ENCODE measurements at regions not wholly inside any gene's neighbourhood (a gene's known extent, or its start where the extent isn't known, plus 50 kb on each side); places are given as distances from the start of the nearest gene placed in this dataset.
"Not testable (repeated sequence)": the region's sequence is repeated elsewhere in the genome, so short reads cannot be mapped to it uniquely, and the experiment has no call there.

DNA sequence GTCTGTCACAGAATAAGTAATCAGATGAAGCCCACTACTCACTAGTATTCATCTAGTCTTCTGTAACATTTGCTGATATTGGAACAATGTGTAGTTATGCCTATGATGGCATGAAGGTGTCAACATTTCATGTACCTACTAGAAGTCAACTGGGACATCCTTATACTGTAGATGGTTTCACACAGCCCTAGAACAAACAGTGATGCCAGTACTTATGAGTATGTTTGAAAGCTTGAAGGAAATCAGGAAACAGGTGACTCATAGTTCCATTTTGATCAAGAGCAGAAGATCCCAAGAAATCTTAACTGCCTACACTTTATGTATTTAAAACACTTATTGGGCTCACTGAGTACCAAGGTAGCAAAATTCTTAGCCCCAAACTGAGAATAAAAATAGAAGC is 1519.6 kb downstream of the REEP3 start:
- no peak for DNase-seq (ENCODE audit: low spot score)

DNA sequence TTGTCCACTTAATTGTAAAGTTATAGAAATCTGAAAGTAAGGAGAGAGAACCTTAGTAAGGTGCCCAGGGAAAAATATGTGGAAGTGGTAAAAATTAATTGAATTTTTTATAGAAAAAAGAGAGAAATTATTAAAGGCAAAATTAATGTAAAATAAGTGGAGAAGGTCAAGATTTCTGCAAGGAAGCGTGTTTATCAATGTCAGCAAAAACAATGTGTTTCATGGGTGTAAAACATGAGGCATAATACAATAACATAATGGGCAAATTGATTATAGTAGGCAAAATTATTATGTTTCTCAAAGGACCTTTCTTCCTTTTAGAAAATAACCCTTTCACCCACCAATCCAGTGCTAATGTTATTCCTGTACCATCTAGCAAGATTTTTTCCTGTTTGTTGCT is 1520.1 kb downstream of the REEP3 start:
- no peak for DNase-seq (ENCODE audit: low spot score)

DNA sequence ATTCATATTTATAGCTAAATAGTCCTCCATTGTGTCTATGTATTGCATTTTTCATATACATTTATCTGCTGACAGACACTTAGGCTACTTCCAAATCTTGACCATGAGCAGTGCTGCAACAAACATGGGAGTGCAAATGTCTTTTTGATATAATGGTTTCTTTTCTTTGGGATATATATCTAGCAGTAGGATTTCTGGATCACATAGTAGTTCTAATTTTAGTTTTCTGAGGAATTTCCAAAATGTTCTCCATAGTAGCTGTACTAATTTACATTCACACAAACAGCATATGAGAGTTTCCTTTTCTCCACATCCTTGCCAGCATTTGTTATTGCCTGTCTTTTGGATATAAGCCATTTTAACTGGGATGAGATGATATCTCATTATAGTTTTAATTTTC is 1521.3 kb downstream of the REEP3 start:
- no peak for DNase-seq (ENCODE audit: low spot score)

DNA sequence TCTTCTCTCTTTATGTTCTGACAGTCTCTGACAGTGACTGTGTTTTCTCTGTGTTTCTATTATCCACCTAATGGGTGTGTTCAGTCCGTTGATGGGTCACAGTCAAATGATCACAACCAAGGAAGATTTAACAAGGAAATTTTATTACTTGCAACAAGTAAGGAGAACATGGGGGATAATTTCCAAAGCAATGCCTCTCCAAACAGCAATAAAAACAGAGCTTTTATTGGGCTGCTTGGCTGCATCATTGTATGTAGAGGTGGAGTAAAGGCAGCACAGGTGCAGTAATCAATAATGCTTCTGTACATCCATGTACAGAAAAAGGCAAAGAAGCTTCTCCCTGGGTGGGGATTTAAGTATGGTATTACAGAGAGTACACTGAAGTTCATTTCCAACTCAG is 1525.6 kb downstream of the REEP3 start:
- no peak for DNase-seq (ENCODE audit: low spot score)

DNA sequence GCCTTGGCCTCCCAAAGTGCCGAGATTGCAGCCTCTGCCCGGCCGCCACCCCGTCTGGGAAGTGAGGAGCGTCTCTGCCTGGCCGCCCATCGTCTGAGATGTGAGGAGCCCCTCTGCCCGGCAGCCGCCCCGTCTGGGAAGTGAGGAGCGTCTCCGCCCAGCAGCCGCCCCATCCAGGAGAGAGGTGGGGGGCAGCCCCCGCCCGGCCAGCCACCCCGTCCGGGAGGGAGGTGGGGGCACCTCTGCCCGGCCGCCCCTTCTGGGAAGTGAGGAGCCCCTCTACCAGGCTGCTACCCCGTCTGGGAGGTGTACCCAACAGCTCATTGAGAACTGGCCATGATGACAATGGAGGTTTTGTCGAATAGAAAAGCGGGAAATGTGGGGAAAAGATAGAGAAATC is 1530.9 kb downstream of the REEP3 start:
- DNase-seq (ENCODE audit: low spot score), result not testable (repeated sequence)

DNA sequence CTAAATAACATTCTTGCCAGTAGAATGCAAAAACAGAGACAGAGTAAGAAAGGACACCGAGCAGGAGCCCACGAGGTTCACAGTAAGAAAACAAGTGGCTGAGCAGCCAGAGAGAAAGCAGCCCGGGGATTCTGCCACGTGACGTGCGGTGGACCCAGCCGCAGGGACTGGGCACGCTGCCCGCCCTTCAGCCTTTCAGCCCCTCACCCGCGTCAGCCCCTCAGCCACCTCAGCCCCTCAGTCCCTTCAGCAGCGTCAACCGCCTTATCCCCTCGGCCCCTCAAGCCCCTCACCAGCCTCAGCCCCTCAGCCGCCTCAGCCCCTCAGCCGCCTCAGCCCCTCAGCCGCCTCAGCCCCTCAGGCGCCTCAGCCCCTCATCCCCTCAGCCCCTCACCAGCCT is 1532.2 kb downstream of the REEP3 start:
- DNase-seq (ENCODE audit: low spot score), result not testable (repeated sequence)

DNA sequence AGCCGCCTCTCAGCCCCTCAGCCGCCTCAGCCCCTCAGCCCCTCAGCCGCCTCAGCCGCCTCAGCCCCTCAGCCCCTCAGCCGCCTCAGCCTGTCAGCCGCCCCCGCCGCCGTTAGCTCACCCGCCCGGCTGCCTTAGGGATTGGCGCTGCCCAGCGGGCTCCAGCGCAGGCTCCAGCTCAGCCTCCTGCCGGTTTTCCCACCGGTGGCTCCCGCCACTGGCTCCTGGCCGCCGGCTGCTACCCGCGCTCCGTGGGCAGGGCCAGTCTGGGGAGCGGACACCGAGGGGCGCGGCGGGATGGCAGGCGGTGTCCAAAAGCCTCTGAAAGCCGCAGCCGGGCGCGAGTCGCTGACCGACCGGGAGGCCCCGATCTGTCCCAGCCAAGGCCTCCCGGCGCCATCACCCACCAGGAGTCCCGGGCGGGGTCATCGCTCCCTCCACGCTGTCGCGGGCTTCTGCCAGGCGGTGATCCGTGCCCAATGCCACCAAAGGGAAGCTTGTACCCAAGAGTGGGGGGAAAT is 1532.7 kb downstream of the REEP3 start:
- not testable (repeated sequence) for DNase-seq (ENCODE audit: low spot score)

DNA sequence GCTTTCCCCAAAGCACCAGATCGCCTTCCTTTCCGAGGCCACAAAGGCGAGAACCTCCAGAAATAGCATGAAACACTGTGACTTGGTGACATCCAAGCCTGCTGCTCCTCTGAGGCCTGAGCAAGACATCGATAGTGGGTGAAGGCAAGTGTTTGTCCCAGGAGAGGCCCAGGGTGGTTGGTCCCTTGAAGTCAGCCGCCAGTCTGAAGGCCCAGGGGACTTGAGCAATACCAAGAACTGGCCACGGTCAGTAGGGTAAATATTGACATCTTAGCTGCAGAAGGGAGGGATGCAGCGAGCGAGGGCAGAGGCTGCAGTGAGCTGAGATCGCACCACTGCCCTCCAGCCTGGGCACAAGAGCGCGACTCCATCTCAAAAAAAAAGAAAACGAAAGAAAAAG is 1533.5 kb downstream of the REEP3 start:
- not testable (repeated sequence) for DNase-seq (ENCODE audit: low spot score)

DNA sequence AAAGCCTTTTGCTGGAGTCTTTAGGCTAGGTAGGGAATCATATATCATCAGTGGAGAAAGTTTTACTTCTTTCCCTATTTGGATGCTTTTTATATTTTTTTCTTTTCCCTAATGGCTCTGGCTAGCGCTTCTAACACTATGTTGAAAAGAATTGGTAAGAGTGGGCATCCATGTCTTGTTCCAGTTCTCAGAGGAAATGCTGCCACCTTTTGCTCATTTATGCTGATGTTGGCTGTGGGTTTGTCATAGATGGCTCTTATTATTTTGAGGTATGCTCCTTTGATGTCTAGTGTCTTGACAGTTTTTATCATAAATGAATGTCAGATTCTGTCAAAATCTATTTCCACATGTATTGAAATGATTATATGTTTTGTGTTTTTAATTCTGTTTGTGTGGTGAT is 1544.1 kb downstream of the REEP3 start:
- DNase-seq (ENCODE audit: low spot score), result no peak

DNA sequence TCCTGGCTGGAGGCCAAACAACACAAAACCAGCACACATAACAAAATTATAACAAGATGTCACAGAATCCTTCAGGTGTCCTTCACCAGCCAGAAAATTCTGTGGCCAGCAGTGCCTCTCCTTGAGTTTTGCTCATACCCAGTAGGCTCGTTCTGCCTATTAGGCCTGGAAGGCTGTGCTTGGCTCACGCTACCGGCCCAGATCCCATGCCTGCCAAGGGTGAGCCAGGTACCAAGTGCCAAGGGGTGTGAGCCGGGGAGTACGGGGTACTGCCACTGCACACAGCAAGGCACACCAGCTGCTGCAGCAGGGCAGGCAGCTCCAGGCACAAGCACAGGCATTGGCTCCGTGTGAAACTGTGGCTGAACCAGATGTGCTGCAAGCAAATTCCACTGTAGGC is 1562.0 kb downstream of the REEP3 start:
- DNase-seq (ENCODE audit: low spot score), result no peak

DNA sequence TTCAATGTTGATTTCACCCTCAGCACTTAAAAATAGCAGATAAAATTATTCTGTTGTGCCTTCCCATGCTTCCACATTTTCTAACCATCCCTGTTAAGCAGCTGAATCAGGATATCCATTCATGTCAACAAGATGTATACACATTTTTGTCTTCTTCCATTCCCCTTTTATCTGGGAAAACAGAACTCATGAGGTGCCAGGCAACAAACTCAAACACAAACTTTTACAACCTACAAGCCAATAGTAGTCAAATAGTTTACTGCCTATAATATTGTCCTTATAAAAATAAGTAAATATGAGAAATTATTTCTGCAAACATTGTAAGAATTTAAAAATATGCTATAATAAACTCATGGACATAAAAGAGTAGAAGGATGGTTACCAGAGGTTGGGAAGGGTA is 1569.8 kb downstream of the REEP3 start:
- no peak for DNase-seq (ENCODE audit: low spot score)

DNA sequence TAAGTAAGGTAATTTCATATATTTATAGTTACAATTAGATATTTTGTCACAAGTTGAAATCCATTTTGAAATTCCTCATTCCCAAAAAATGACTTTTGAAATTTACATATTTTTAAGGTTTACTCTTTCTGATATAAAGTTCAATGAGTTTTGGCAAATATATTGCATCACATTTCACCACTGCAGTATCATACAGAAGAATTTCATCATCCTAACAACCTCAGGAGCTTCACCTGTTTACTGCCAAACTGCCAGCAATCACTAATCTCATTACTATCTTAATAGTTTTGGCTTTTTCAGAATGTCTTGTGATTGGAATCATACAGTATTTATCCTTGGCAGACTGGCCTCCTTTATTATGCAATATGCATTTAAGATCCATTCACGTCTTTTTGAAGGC is 1578.9 kb downstream of the REEP3 start:
- no peak for DNase-seq (ENCODE audit: low spot score)

DNA sequence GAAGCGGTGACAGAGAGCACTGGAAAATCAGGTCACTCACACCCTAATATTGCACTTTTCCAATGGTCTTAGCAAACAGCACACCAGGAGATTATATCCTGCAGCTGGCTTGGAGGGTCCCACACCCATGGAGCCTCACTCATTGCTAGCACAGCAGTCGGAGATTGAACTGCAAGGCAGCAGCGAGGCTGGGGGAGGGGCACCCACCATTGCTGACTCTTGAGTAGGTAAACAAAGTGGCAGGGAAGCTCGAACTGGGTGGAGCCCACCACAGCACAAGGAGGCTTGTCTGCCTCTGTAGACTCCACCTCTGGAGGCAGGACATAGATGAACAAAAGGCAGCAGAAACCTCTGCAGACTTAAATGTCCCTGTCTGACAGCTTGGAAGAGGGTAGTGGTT is 1579.7 kb downstream of the REEP3 start:
- not testable (repeated sequence) for DNase-seq (ENCODE audit: low spot score)

DNA sequence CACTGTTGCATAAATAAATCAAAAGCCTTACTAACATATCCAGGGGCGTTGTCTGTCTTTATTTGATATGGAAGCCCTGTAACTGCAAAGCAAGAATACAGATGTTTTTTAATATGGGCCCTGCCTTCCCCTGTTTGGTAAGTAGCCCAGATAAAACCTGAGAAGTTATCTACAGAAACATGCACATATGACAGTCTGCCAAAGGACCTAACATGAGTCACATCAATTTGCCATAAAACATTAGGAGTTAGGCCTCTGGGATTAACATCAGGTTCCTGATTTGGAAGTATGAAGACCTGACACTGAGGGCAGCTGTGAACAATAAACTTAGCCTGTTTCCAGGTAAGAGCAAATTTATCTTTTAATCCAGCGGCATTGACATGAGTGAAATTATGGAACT is 1588.8 kb downstream of the REEP3 start:
- DNase-seq (ENCODE audit: low spot score), result no peak

DNA sequence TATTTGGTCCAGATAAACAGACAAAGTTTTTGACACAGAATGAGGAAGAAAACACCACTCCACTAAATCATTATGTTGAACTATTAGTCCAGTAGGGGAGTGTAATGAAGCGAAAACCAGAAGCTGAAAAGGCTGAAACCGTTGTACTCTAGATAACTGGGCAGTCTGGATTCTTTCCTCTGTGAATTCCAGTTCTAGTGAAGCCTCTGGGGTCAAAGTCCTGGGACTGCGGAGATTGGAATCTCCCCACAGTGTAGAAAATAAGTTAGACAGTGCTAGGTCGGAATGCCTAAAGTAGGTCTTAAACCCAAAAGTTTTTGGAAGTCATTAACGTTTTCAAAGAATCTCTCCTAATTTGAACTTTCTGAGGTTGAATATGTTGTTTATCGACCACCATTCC is 1589.9 kb downstream of the REEP3 start:
- not testable (repeated sequence) for DNase-seq (ENCODE audit: low spot score)

DNA sequence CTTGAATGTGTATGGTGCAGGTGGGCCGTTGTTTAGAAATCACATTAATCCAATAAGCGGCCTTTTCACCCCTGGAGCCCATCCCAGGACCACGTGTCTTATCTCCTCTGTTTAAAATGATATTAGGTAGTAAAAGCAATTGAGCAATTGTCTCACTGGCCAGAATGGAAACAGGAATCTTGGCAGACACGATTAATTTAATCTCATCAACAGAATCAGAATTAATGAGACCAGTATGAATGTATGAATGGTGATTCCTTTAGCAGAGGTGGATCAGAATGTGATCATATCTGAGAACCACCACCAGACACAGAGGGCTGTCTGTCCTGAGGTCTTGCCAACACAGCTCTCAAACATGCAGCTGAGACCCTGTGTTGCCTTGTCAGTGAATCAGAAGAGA is 1591.4 kb downstream of the REEP3 start:
- no peak for DNase-seq (ENCODE audit: low spot score)

DNA sequence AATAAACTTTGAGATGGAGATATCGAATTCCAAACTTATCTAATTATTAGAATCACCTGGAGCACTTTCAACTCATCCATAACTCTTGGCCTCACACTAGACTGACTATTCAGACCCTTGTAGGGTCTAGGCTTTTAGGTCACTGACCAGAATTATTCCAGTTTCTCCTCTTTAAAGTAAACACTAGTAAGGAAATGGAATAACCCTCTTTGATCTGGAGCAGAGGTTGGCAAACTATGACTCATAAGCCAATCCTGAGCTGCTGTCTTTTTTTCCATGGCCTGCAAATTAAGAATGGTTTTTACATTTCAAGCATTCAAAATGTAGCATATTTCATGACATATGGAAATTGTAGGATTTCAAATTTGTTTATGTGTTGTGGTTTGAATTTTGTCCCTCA is 1601.9 kb downstream of the REEP3 start:
- no peak for DNase-seq (ENCODE audit: low spot score)

DNA sequence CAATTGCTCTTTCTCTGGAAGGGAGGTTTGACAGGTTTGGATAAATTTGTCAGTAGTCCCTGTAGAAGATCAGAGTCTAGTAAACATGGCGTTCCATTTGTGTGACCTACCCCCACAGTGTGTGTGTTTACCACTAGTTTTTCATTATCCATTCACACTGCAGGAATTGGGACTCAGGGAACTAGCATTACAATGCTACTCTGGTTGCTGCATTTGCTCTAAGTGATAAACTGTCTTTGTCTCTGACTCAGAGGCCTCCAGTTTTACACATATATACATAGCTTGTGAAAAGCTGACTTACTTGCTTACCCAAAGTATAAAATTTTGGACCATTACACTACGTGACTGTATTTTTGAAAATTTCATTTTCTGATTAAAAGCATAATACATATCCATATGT is 1604.0 kb downstream of the REEP3 start:
- no peak for DNase-seq (ENCODE audit: low spot score)

DNA sequence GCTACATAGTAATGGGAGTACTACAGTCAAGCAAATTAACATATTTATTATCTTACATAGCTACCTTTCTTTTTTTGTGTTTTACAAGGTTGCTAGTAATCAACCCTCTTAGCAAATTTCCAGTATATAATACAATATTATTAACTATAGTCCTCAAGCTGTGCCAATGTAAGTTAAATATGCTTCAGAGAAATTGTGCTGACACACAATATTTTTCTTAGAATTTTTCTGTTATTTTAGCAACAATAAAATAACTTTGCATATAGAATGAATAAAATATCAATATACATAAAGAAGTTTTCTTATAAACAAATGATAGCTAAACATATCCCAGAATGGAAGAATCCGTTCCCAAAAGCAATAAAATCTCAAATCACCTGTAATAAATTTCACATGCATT is 1605.1 kb downstream of the REEP3 start:
- DNase-seq (ENCODE audit: low spot score), result no peak

DNA sequence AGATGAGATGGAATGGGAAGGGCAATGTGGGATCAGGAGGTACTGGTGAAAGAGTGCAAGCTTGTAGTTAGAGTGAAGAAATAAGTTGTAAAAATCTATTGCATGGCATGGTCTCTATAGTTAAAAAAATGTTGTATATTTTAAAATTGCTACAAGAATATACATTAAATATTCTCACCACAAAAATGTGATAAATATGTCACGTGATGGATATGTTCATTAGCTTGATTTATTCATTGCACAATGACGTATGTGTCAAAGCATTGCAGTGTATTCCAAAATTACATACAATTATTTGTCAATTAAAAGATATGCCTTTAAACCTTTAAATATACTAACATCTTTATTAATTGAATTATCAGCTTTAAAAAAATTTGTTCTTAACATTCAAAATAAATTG is 1607.1 kb downstream of the REEP3 start:
- DNase-seq (ENCODE audit: low spot score), result no peak

DNA sequence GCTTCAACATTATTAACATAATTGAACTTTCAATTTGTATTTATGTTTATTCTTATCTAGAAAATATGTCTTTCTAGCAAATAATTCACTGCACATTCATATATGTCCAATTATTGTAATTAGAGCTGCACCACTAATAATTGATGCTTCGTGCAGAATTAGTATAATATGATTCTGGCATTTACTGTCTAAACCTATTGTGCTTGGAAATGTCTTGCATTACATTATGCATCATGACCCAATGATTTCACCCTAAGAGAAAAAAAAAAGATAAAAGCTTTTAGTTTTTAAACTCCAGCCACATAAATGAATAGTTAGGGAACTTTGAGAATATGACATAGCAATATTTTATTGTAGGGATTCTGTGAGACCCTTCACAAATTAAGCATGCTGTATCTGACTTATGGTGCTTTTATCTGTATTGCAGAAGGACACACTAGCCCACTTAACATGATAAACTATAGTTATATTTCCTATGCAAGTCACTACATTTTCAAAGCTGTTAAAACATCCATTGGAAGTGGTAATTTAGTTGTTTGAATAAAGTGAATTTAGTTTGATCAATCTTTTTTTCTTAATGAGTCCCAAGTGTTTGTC is 1609.1 kb downstream of the REEP3 start:
- DNase-seq (ENCODE audit: low spot score), result no peak

DNA sequence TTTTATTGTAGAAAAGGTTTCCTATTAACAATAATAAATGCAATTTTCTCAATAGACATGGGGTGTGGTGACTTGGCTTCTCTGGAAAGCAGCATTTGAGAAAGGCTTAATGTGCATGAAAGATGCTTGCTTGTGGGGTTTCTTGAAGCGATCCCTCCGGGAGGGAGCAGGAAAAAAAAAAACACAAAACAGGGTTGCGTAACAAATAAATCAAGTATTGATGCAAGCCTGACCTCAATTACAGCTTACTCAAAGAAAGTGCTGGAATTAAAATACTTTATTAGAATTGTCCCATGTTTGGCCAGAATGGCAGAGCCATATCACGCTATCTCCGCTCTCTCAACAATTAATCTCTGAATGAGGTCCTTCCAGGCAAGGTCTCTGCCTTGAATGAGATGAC is 1612.5 kb downstream of the REEP3 start:
- DNase-seq (ENCODE audit: low spot score), result no peak

DNA sequence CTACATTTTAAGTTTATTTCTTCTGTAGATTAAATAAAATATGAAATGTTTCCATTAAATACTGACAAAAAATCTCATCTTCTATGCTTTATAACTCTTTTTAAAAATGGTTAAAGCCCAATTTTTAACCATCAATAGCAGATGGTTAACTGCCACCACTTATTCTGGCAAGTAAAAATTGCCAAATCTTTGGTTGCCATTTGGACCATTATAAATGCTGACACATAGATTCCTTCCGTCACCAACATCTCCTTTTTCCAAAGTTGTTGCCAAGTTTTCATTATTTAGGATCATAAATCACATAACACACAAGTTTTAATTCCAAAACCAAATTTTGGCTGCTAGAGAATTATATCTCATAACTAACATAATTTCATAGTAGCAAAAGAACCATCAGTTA is 1614.3 kb downstream of the REEP3 start:
- no peak for DNase-seq (ENCODE audit: low spot score)

DNA sequence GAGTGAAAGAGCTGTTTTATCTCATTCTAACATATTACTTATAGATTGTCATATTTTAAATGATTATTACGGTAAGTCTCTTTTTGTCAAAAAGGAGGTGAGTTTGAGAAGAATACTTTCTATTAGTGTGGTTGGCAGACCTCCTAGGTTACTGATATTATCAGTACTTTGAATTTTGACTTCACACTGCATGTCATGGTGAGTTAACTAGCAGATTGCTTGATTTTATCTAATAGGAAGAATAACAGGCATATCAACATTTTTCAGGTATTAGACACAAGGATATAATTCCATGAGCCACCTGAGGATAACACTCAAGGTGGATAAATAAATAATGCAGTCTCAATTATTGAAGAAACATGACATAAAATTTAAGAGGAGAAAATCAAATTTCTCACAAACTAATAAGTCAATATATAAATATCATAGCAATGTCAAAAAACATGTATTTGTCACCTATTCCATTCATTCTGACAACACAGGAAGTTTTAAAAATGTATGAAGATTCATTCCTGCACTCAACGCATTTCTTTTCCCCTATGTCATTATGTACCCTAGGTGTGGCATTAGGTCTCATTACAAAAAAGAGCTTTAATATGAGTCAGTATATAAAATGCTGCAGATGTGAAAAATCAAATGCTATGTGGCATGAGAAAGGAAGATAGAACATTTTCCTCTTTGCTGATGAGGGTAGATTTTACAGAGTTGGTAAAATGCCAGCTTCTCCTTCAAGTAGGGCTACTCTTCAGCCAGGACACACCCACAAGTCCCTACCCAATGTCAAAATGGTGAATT is 1621.6 kb downstream of the REEP3 start:
- DNase-seq (ENCODE audit: low spot score), result no peak
